ENCODE measurements at regions not wholly inside any gene's neighbourhood (a gene's known extent, or its start where the extent isn't known, plus 50 kb on each side); places are given as distances from the start of the nearest gene placed in this dataset.
"Not testable (repeated sequence)": the region's sequence is repeated elsewhere in the genome, so short reads cannot be mapped to it uniquely, and the experiment has no call there.

DNA sequence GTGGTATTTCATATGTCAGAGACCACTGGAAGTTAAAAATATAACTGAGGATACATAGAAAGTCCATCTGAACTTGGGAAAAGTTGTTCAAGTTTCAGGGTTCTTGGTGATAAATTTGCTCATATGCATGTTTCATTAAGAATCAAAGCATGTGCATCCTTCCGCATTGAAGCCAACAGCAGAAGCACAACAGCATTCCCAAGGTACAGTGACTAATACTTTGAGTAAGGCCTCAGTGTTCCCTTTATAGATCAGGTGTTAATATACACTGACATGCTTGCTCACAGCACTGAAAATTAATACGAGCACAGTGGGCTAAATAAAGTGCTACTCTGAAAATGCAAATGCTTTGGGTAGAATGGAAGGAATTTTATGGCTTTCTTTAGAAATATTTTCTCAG, 691.1 kb downstream of the METTL15 start:
- ChIA-PET CTCF (no interaction called here), POLR2A (no interaction called here)
- no peak for DNase-seq (ENCODE audit: extremely low spot score)
- TF ChIP-seq FOXM1 (IDR thresholded peaks at IDR 0.05; ENCODE audit: borderline replicate concordance) (no peak), NFRKB (IDR thresholded peaks at IDR 0.05) (no peak), LEF1 (IDR thresholded peaks at IDR 0.05; ENCODE audit: borderline replicate concordance) (no peak), FOXA1 (IDR thresholded peaks at IDR 0.05) (no peak), SUZ12 (IDR thresholded peaks at IDR 0.05) (no peak), BHLHE40 (IDR thresholded peaks at IDR 0.05; ENCODE audit: borderline replicate concordance) (no peak), SP1 (IDR thresholded peaks at IDR 0.05) (no peak), TARDBP (IDR thresholded peaks at IDR 0.05) (no peak), ARNT (IDR thresholded peaks at IDR 0.05) (no peak), L3MBTL2 (conservative IDR thresholded peaks at IDR 0.05) (no peak), CTBP1 (IDR thresholded peaks at IDR 0.05; ENCODE audit: borderline replicate concordance) (no peak), ZNF384 (IDR thresholded peaks at IDR 0.05) (no peak), HDGF (IDR thresholded peaks at IDR 0.05; ENCODE audit: borderline replicate concordance) (no peak), FOXK2 (IDR thresholded peaks at IDR 0.05) (no peak), ELF4 (IDR thresholded peaks at IDR 0.05) (no peak)
- TF ChIP-seq, protein P1, sequence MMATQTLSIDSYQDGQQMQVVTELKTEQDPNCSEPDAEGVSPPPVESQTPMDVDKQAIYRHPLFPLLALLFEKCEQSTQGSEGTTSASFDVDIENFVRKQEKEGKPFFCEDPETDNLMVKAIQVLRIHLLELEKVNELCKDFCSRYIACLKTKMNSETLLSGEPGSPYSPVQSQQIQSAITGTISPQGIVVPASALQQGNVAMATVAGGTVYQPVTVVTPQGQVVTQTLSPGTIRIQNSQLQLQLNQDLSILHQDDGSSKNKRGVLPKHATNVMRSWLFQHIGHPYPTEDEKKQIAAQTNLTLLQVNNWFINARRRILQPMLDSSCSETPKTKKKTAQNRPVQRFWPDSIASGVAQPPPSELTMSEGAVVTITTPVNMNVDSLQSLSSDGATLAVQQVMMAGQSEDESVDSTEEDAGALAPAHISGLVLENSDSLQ (IDR thresholded peaks at IDR 0.05): no peak

DNA sequence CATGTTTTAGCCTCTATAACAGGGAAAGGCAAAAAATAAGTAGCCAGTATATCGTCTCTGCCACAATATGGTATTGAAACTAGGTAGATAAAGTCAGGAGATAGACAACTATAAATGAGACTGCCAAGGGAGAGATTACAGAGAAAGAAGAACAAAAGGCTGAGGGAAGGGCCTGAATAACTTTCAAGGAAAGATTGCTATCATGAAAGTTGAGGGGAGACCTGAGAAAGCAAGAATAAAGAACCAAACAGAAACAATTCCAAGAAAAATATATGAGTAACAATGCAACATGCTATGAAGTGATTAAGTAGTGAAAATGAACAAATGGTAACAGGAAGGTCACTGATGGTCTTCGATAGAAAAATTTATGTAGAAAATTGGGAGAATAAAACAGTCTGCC, 690.1 kb downstream of the METTL15 start:
- TF ChIP-seq NFRKB (IDR thresholded peaks at IDR 0.05) (no peak), CTBP1 (IDR thresholded peaks at IDR 0.05; ENCODE audit: borderline replicate concordance) (no peak), TARDBP (IDR thresholded peaks at IDR 0.05) (no peak), BHLHE40 (IDR thresholded peaks at IDR 0.05; ENCODE audit: borderline replicate concordance) (no peak)
- TF ChIP-seq, protein P1 (IDR thresholded peaks at IDR 0.05): no peak
- no peak for DNase-seq (ENCODE audit: extremely low spot score)
- ChIA-PET POLR2A (no interaction called here), CTCF (no interaction called here)

DNA sequence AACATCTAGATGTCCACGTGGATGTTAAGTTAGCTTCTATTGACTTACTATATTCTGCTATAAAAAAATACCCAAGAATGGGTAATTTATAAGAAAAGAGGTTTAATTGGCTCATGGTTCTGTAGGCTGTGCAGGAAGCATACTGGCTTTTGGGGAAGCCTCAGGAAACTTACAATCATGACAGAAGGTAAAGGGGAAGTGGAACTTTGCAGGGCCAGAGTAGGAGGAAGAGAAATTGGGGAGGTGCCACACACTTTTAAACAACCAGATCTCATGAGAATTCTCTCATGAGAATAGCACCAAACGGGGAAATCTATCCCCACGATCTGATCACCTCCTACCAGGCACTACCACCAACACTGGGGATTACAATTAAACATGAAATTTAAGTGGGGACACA, 689.3 kb downstream of the METTL15 start:
- TF ChIP-seq ARNT (IDR thresholded peaks at IDR 0.05): no peak
- CTCF ChIA-PET: no interaction called here
- DNase-seq (ENCODE audit: extremely low spot score): no peak
- POLR2A ChIA-PET: no interaction called here

DNA sequence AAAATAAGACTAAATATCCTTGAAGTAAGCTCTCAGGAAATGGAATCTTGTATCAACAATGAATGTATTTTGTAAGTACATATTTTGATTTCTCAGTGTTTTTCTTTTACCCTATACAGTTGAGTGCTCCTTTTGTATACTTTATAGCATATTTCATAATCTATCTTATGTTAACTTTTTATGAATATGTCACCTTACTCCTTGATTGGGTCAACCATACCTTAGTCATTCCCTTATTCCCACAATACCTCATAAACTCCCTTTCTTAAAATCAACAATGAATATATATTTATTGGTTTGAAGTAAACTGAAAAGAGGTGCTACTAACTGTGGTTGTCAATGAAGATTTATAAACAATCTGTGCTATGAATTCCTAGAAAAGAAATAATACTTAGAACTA, 686.2 kb downstream of the METTL15 start:
- TF ChIP-seq NFRKB (IDR thresholded peaks at IDR 0.05) (no peak), L3MBTL2 (conservative IDR thresholded peaks at IDR 0.05) (no peak), ARNT (IDR thresholded peaks at IDR 0.05) (no peak), CTBP1 (IDR thresholded peaks at IDR 0.05; ENCODE audit: borderline replicate concordance) (no peak), TARDBP (IDR thresholded peaks at IDR 0.05) (no peak), SUZ12 (IDR thresholded peaks at IDR 0.05) (no peak), LEF1 (IDR thresholded peaks at IDR 0.05; ENCODE audit: borderline replicate concordance) (no peak), FOXK2 (IDR thresholded peaks at IDR 0.05) (no peak), FOXA1 (IDR thresholded peaks at IDR 0.05) (no peak), BHLHE40 (IDR thresholded peaks at IDR 0.05; ENCODE audit: borderline replicate concordance) (no peak), FOXM1 (IDR thresholded peaks at IDR 0.05; ENCODE audit: borderline replicate concordance) (no peak), ELF4 (IDR thresholded peaks at IDR 0.05) (no peak), SP1 (IDR thresholded peaks at IDR 0.05) (no peak), ZNF384 (IDR thresholded peaks at IDR 0.05) (no peak), HDGF (IDR thresholded peaks at IDR 0.05; ENCODE audit: borderline replicate concordance) (no peak)
- TF ChIP-seq, protein P1 (IDR thresholded peaks at IDR 0.05): no peak
- CTCF ChIA-PET: interaction anchor here (0.6 kb wide), 1 partner anchor 1102 kb away, joined by 3 read pairs; no protein-coding TSS in a partner anchor
- POLR2A ChIA-PET: no interaction called here
- DNase-seq (ENCODE audit: extremely low spot score): no peak

DNA sequence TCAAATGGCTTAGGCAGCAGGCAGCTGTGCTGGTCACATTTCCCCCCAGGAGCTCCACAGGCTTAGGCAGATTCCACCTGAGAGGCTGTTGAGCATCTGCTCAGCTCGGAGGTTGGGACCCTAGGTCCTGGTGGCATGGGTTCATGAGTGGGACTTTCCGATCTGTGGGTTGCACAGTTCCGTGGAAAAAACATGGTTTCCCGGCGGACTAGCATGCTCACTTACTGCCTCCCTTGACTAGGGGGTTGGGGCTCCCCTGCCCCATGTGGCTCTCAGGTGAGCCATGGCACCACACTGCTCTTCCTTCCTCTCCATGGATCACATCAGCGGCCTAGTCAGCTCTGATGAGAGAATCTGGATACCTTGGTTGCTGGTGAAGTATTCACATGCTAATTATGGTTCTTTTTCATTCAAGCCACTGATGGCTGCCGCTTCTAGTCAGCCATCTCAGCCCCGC, 685.1 kb downstream of the METTL15 start:
- DNase-seq (ENCODE audit: extremely low spot score): no peak
- no peak for TF ChIP-seq FOXK2 (IDR thresholded peaks at IDR 0.05)
- TF ChIP-seq HDGF (IDR thresholded peaks at IDR 0.05; ENCODE audit: borderline replicate concordance): no peak
- no peak for TF ChIP-seq LEF1 (IDR thresholded peaks at IDR 0.05; ENCODE audit: borderline replicate concordance)
- no peak for TF ChIP-seq SP1 (IDR thresholded peaks at IDR 0.05)
- TF ChIP-seq BHLHE40 (IDR thresholded peaks at IDR 0.05; ENCODE audit: borderline replicate concordance): no peak
- TF ChIP-seq ELF4 (IDR thresholded peaks at IDR 0.05): no peak
- TF ChIP-seq TARDBP (IDR thresholded peaks at IDR 0.05): no peak
- no peak for TF ChIP-seq L3MBTL2 (conservative IDR thresholded peaks at IDR 0.05)
- no peak for TF ChIP-seq ZNF384 (IDR thresholded peaks at IDR 0.05)
- TF ChIP-seq, protein P1 (IDR thresholded peaks at IDR 0.05): no peak
- TF ChIP-seq NFRKB (IDR thresholded peaks at IDR 0.05): no peak
- TF ChIP-seq CTBP1 (IDR thresholded peaks at IDR 0.05; ENCODE audit: borderline replicate concordance): no peak
- TF ChIP-seq ARNT (IDR thresholded peaks at IDR 0.05): no peak
- no peak for TF ChIP-seq FOXM1 (IDR thresholded peaks at IDR 0.05; ENCODE audit: borderline replicate concordance)
- CTCF ChIA-PET: no interaction called here
- POLR2A ChIA-PET: no interaction called here

DNA sequence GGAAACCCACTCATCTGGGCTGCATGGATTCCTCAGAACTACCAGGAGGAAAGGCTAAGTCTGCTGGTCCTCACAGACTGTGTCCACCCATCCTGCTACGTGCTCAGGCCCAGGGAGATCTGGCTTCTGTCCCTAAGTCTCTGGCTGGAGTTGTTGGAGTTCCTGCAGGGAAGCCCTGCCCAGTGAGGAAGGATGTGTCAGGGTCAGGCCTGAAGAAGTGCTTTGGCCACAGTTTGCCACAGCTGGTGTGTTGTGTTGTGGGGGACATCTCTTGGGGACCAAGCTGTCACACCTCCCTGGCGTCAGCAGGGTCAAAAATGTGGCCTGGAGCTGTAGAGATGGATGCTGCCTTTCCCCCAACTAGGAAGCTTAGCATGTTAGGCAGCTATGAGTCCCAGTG, 684.7 kb downstream of the METTL15 start:
- TF ChIP-seq BHLHE40 (IDR thresholded peaks at IDR 0.05; ENCODE audit: borderline replicate concordance): no peak
- no peak for TF ChIP-seq NFRKB (IDR thresholded peaks at IDR 0.05)
- TF ChIP-seq ELF4 (IDR thresholded peaks at IDR 0.05): no peak
- TF ChIP-seq SUZ12 (IDR thresholded peaks at IDR 0.05): no peak
- TF ChIP-seq ARNT (IDR thresholded peaks at IDR 0.05): no peak
- no peak for TF ChIP-seq FOXM1 (IDR thresholded peaks at IDR 0.05; ENCODE audit: borderline replicate concordance)
- no peak for TF ChIP-seq TARDBP (IDR thresholded peaks at IDR 0.05)
- no peak for TF ChIP-seq HDGF (IDR thresholded peaks at IDR 0.05; ENCODE audit: borderline replicate concordance)
- TF ChIP-seq CTBP1 (IDR thresholded peaks at IDR 0.05; ENCODE audit: borderline replicate concordance): no peak
- no peak for TF ChIP-seq FOXK2 (IDR thresholded peaks at IDR 0.05)
- no peak for TF ChIP-seq FOXA1 (IDR thresholded peaks at IDR 0.05)
- TF ChIP-seq LEF1 (IDR thresholded peaks at IDR 0.05; ENCODE audit: borderline replicate concordance): no peak
- TF ChIP-seq ZNF384 (IDR thresholded peaks at IDR 0.05): no peak
- TF ChIP-seq, protein P1 (IDR thresholded peaks at IDR 0.05): no peak
- TF ChIP-seq L3MBTL2 (conservative IDR thresholded peaks at IDR 0.05): no peak
- no peak for TF ChIP-seq SP1 (IDR thresholded peaks at IDR 0.05)
- ChIA-PET CTCF (no interaction called here), POLR2A (no interaction called here)
- no peak for DNase-seq (ENCODE audit: extremely low spot score)

DNA sequence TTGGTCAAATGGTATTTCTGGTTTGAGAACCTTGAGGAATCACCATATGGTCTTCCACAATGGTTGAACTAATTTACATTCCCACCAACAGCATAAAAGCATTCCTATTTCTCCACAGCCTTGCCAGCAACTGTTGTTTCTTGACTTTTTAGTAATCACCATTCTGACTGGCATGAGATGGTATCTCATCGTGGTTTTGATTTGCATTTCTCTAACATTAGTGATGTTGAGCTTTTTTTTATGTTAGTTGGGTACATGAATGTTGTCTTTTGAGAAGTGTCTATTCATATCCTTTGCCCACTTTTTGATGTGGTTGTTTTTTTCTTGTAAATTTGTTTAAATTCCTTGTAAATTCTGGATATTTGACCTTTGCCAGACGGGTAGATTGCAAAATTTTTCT, 679.7 kb downstream of the METTL15 start:
- CTCF ChIA-PET; POLR2A ChIA-PET; DNase-seq (ENCODE audit: extremely low spot score): not testable (repeated sequence)
